Muscle of arm (tissue), 1 donor: ENCODE measurements at regions not wholly inside any gene's neighbourhood (a gene's known extent, or its start where the extent isn't known, plus 50 kb on each side); places are given as distances from the start of the nearest gene placed in this dataset.
"Not testable (repeated sequence)": the region's sequence is repeated elsewhere in the genome, so short reads cannot be mapped to it uniquely, and the experiment has no call there.

Experiments
- DNase-seq: peaks from one replicate; pipeline ENCODE4 v3.0.0-alpha.2; 2013

- DNase-seq, result no peak
Measured at GRCh38 chr14:41549821-41550607, 56.7 kb upstream of the LRFN5 start.

- no peak for DNase-seq
Measured at GRCh38 chr14:41549282-41549681, 57.4 kb upstream of the LRFN5 start.

GRCh38 chr14:41548666-41549065 lies 58.0 kb upstream of the LRFN5 start:
- peak; percentile 13 for DNase-seq

- DNase-seq, result no peak
Measured at GRCh38 chr14:41541333-41541732, 65.3 kb upstream of the LRFN5 start.

- no peak for DNase-seq
Measured at GRCh38 chr14:41532255-41532654, 74.4 kb upstream of the LRFN5 start.

GRCh38 chr14:41521891-41522290 lies 84.8 kb upstream of the LRFN5 start:
- DNase-seq, result no peak

- not testable (repeated sequence) for DNase-seq
Measured at GRCh38 chr14:41518030-41518429, 88.6 kb upstream of the LRFN5 start.

- DNase-seq, result no peak
Measured at GRCh38 chr14:41506552-41506951, 100.1 kb upstream of the LRFN5 start.

GRCh38 chr14:41505491-41505890 lies 101.2 kb upstream of the LRFN5 start:
- no peak for DNase-seq

- no peak for DNase-seq
Measured at GRCh38 chr14:41498959-41499358, 107.7 kb upstream of the LRFN5 start.

GRCh38 chr14:41490323-41490722 lies 116.4 kb upstream of the LRFN5 start:
- no peak for DNase-seq

- DNase-seq, result no peak
Measured at GRCh38 chr14:41489315-41489972, 117.2 kb upstream of the LRFN5 start.

- DNase-seq, result no peak
Measured at GRCh38 chr14:41488401-41488800, 118.3 kb upstream of the LRFN5 start.

- no peak for DNase-seq
Measured at GRCh38 chr14:41482861-41483260, 123.8 kb upstream of the LRFN5 start.

- no peak for DNase-seq
Measured at GRCh38 chr14:41476526-41476925, 130.2 kb upstream of the LRFN5 start.

GRCh38 chr14:41461380-41461779 lies 145.3 kb upstream of the LRFN5 start:
- DNase-seq, result no peak

GRCh38 chr14:41457393-41457792 lies 149.3 kb upstream of the LRFN5 start:
- DNase-seq, result no peak

GRCh38 chr14:41449066-41449465 lies 157.6 kb upstream of the LRFN5 start:
- no peak for DNase-seq

GRCh38 chr14:41446008-41446407 lies 160.7 kb upstream of the LRFN5 start:
- DNase-seq, result no peak

GRCh38 chr14:41423503-41423902 lies 183.2 kb upstream of the LRFN5 start:
- DNase-seq, result no peak

GRCh38 chr14:41421308-41421707 lies 185.4 kb upstream of the LRFN5 start:
- not testable (repeated sequence) for DNase-seq

GRCh38 chr14:41419709-41420108 lies 187.0 kb upstream of the LRFN5 start:
- DNase-seq, result no peak

GRCh38 chr14:41418851-41419250 lies 187.8 kb upstream of the LRFN5 start:
- no peak for DNase-seq

GRCh38 chr14:41409806-41410205 lies 196.9 kb upstream of the LRFN5 start:
- DNase-seq, result no peak
